ENCODE measurements at regions not wholly inside any gene's neighbourhood (a gene's known extent, or its start where the extent isn't known, plus 50 kb on each side); places are given as distances from the start of the nearest gene placed in this dataset.

DNA sequence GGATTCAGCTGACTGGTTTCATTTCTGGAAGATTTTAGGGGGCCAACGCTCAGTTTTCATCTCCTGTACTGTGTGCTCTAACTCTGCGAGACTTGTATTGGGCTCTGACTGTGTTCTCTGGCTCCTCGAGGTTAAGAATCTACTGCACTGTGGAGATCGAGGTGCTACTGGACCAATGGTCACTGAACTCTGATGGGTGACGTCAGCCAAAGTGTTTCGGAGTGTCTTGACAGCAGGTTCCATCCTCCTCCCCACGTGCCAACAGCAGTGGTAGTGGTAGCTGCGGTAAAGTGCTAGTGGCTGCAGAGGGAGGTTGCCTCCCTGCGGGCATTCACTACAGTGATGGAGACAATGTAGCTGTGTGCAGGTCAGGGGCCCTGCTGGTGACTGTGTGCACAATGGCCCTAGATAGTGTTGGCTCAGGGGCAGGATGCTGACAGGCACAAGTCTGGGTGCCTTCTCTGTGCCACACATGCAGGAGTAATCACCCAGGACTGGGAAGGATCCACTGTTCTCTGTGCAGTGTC, 705.7 kb upstream of the DDX18 start:
- intact Hi-C loops (cut with DNase I): no loop called here
- DNase-seq (no peak), ATAC-seq (ENCODE audit: poor library complexity) (no peak)

DNA sequence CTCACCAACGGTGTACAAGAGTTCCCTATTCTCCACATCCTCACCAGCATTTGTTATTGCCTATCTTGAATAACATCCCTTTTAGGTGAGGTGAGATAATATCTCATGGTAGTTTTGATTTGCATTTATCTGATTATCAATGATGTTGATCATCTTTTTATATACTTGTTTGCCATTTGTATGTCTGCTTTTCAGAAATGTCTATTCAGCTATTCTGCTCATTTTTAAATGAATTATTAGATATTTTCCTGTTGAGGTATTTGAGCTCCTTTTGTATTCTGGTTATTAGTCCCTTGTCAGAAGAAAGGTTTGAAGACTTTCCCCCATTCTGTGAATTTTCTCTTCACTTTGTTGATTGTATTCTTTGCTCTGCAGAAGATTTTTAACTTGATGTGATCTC, 695.5 kb upstream of the DDX18 start:
- ATAC-seq (ENCODE audit: poor library complexity) (no peak), DNase-seq (no peak)
- intact Hi-C loops (cut with DNase I): no loop called here

DNA sequence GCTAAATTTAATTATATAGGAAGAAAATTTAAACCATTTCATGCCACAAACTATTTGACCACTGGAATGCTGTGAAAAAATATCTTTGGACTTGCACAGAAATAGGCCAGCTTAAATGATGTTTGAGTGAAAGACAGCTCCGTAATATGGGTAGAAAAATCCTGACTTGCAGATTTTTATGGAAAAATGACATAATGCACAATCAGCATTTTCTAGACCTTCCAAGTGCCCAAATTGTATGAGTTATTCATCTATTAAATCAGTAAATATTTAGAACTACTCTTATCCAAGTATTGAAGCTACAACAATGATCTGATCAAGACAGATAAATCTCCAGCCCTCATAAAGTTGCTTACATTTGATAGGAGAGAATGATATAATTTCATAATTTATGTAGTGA, 691.1 kb upstream of the DDX18 start:
- ATAC-seq (ENCODE audit: poor library complexity): no peak
- intact Hi-C loops (cut with DNase I): no loop called here
- no peak for DNase-seq

DNA sequence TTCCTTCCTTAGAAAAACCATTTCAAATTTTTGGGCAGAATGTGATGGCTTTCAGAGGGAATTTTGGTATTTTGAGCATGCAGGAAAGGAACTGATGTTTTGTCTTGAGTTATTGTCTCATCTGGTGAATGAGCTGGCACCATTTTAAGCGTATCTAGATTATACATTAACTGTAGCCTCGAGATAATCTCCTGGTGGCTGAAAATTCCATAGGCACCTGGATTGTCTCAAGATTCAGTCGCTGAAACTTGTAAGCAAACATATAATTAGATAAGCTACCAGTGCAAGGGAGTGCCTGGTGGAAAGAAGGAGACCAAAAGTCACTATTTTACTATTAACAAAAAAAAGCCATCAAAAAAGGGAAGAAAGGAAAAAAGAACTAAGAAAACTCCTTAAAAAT, 687.8 kb upstream of the DDX18 start:
- DNase-seq (no peak), ATAC-seq (ENCODE audit: poor library complexity) (no peak)
- intact Hi-C loops (cut with DNase I): no loop called here

DNA sequence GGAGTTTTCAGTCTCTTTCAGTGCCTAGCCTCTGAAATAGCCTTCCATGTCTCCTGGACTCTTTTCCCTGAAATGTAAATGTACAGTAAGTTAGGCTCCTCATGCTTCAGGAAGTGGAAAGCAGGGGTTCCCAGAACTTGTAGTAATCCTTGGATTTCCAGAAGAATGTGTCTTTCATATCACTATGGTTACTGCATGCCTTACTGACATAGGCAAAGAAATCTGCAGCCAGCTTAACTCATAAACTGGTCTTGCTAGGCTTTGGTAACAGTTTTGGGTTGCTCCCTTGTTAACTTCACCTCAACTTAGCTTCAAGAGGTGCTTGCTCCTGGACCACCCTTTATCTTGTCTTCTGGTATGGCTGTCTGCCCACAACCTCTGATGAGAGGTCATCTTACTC, 686.8 kb upstream of the DDX18 start:
- no peak for DNase-seq
- intact Hi-C loops (cut with DNase I): no loop called here
- no peak for ATAC-seq (ENCODE audit: poor library complexity)

DNA sequence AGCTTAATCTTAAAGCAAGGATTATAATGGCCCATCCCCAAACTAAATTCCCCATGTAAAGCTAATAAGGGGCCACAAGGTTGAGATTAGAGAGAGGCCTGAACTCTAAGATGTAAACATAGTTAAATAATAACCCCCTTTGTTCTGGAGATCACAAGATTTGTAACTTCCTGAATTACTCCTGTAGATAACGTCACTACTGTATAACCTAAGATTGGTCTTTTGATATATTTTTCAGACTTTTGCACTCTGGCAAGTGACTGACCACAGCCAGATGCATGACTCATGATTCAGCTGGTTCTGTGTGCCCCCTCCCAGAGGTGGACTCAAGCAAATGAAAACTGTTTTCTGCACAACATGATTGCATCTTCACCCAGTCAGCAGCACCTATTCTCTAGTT, 686.0 kb upstream of the DDX18 start:
- intact Hi-C loops (cut with DNase I): no loop called here
- DNase-seq: no peak
- ATAC-seq (ENCODE audit: poor library complexity): no peak

DNA sequence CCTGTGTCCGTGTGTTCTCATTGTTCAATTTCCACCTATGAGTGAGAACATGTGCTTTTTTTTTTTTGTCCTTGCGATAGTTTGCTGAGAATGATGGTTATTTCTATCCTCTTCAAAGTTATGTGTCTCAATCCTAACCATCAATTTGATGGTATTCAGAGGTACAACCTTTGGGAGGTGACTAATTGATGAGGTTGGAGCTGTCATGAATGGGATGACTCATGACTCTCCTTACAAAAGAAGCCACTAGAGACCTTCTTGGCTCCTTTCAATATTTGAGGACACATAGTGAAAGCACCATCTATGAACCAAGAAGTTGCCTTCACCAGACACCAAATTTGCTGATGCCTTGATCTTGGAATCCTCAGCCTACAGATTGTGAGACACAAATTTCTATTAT, 677.1 kb upstream of the DDX18 start:
- intact Hi-C loops (cut with DNase I): no loop called here
- no peak for DNase-seq
- no peak for ATAC-seq (ENCODE audit: poor library complexity)

DNA sequence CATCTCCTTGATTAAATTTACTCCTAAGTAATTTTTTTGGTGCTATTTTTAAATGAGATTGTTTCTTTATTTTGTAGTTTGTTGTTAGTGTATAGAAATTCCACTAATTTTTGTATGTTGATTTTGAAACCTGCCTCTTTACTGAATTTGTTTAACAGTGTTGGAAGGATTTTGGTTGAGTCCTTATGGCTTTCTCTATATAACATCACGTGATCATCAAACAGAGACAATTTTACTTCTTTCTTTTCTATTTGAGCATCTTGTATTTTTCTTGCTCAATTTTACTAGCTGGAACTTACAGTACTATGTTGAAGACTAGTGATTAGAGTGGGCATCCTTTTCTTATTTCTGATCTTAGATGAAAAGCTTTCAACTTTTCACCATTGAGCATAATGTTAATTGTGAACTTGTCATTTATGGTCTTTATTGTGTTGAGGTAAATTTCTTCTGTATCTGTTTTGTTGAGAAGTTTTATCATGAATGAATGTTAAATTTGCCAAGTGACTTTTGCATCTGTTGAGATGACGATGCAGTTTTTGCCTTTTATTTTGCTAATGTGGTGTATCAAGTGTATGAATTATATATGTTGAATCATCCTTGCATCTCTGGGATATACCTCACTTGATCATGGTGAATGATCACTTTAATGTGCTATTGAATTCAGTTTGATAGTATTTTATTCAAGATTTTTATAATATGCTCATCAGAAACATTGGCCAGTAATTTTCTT, 645.3 kb upstream of the DDX18 start:
- DNase-seq: no peak
- no peak for ATAC-seq (ENCODE audit: poor library complexity)
- intact Hi-C loops (cut with DNase I): no loop called here

DNA sequence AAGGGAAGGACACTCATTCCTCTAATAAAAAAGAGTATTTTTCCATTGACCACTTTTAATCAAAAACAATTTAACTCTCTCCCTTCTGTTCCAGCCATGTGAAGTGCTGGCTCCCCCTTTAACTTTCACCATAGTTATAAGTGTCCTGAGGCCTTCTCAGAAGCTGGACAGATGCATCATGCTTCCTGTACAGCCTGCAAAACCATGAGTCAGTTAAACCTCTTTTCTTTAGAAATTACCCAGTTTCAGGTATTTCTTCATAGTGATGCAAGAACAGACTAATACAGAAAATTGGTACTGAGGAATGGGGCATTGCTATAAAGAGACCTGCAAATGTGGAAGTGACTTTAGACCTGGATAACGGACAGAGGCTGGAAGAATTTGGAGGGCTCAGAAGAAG, 643.6 kb upstream of the DDX18 start:
- intact Hi-C loops (cut with DNase I): no loop called here
- ATAC-seq (ENCODE audit: poor library complexity): no peak

DNA sequence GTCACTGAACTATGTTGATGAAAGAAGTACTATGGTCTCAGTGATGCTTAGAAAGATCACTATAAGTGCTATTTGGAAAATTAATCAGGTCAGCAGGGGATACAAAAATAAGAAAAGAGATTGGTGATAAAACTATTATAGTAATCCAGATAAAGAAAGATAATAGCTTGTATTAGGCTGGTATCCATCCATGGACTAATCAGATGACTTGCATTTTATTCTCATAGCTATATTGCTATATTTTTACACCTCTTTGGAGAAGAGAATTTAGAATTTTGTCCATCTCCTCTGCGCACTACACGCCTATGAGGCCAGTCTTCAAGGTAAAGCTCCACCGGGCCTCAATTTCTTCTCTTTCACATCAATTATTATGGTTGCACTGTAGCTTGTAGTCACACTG, 635.1 kb upstream of the DDX18 start:
- no peak for DNase-seq
- intact Hi-C loops (cut with DNase I): no loop called here
- ATAC-seq (ENCODE audit: poor library complexity): no peak

More for the DNA sequence above, 643.6 kb upstream of the DDX18 start:
- no peak for DNase-seq

DNA sequence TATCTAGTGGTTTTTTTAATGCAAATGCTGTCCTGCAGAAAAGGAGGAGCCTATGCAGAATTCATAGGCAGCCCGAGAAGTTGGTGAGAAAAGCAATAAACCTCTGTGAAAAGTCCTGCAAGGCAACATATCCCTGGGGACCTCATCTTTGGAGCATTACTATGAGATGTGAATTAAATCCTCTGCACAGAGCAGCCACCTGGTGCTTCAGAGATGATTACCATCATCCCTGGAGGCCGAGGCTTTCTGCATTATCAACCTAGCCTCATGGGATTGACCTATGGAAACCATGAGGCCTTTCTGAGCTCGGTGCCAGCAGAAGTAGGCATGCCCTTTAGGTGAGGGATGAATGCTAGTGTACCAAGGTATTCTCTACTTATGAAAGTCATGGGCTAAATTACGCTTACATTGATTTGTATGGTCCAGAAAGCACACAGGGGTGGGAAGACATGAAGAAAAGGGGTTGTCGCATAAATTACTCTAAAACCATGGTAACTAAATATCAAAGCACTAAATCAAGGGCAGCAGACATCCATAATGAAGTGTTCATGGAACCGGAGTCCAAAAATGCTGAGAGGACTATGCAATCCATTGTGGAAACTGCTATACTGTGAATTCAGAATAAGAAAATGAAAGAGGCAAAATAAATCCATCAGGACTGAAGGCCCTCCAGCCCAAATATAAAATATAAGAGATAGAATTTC, 623.5 kb upstream of the DDX18 start:
- ATAC-seq (ENCODE audit: poor library complexity): no peak
- no peak for DNase-seq
- intact Hi-C loops (cut with DNase I): no loop called here

DNA sequence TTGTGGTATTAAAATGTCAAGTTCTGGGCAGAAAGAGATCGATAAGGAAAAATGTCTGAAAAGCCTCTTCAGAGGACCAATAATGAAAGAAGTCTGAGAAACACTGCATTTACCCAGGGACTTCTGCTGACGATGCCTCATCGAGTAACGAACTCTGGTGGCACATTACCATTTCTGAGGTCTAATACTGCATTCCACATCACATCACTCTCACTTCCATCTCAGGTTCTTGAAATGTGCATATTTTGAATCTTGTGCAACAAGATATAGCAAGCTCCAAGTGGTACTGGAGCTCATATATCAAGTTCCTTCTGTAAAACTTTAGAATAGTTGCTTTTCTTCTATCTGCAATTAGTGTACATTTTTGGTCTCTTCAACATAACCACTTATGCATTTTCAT, 619.1 kb upstream of the DDX18 start:
- intact Hi-C loops (cut with DNase I): no loop called here
- DNase-seq (no peak), ATAC-seq (ENCODE audit: poor library complexity) (no peak)

DNA sequence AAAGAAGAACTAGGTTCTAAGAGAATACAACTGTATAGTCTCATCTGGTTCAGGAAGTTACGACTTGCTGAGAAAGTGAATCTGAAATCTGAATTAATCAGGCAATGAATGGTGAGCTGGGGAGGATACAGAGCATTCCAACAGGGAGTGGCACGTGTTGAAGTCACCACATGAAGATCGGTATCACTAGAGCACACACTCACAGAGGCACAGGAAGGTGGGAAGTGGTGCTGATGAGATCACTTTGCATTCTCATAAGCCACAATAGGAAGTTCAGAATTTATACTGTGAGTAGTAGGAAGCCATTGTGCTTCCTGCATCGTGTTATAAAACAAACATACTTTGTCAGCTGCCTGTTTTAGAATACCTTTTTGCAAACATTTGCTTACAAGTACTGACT, 615.0 kb upstream of the DDX18 start:
- ATAC-seq (ENCODE audit: poor library complexity) (no peak), DNase-seq (no peak)
- intact Hi-C loops (cut with DNase I): no loop called here

DNA sequence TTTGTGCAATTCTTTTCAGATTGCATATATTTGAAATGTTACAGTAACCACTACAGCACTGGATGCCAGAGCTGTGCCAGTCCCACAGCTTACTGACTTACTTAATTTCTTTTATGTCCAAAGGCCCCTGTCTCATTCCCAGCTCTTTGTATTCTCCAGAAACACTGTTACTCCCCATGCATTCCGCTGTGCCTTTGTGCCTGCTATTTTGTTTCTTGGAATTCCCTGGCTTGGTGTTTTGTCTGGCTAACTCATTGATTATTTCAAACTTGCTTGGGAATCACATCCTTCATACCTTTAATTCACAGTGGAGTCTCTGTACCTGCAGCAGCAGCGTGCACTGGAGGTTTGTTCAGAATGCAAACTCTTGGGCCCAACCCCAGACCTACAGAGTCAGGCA, 601.9 kb upstream of the DDX18 start:
- DNase-seq (no peak), ATAC-seq (ENCODE audit: poor library complexity) (no peak)
- intact Hi-C loops (cut with DNase I): no loop called here

DNA sequence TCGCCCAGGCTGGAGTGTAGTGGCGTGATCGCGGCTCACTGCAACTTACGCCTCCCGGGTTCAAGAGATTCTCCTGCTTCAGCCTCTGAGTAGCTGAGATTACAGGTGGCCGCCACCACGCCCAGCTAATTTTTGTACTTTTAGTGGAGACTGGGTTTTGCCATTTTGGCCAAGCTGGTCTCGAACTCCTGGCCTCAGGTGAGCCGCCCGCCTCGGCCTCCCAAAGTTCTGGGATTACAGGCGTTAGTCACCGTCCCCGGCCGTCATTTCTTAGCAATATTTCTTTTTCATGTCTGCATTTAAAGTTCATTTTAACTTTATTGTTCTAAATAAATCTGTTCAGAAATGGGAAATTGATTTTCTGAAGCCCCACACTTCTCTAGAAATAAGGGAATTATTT, 597.3 kb upstream of the DDX18 start:
- ATAC-seq (ENCODE audit: poor library complexity): no peak
- intact Hi-C loops (cut with DNase I): no loop called here
- DNase-seq: no peak

DNA sequence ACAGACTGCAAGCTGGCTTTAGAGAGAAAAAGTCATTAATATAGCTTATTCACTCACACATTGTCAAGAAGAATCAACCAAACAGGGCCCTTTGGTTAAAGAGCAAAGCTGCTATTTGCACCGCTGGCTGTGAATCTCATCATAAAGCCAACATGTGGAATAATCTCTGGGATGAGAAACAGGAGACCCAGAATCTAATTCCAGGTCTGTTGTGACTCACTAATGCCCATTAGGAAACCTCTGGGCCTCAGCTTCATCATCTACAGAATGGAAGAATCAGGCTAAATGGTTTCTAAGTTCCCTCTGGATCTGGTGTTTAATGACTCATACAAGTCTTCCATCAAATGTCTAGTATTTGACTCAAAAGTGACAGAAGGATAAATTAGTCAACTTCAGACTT, 591.7 kb upstream of the DDX18 start:
- intact Hi-C loops (cut with DNase I): no loop called here
- ATAC-seq (ENCODE audit: poor library complexity) (no peak), DNase-seq (no peak)

DNA sequence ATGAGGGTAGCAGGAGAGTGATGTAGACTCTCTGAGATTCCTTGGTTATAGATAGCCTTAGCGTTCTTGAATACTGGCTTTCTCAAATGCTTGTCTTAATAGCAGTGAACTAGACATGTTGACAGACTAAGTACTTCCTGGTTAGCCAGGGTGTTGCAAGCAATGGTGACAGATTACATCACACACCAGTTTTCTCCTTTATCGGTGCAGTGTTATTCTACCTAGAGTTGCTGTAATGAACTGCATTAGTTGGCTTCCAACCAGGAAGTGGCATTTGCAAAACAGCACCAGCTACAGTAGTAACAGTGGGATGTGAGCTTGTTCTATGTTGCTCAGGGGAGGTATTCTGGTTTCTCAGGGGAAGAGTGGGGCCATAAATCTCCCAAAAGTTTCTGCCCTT, 582.2 kb upstream of the DDX18 start:
- intact Hi-C loops (cut with DNase I): no loop called here
- DNase-seq: no peak
- ATAC-seq (ENCODE audit: poor library complexity): no peak

DNA sequence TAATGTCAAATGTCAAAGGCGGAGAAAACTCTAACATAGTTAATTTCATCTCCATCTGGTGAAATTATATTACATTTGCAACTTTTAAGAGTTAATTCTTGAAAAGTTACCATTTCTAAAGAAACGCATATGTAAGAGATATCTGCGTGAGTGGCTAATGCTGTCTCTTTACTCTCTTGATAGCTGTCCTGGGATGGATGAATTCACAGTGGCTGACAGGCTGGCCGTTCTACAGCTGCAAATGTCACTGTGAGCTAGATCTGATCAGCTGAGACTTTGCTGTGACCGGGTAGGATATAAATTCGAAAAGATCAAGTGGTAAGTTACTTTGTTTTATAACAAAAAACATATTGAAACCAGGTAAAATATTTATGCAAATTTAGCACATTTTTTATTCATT, 557.1 kb upstream of the DDX18 start:
- intact Hi-C loops (cut with DNase I): no loop called here
- no peak for DNase-seq
- no peak for ATAC-seq (ENCODE audit: poor library complexity)

DNA sequence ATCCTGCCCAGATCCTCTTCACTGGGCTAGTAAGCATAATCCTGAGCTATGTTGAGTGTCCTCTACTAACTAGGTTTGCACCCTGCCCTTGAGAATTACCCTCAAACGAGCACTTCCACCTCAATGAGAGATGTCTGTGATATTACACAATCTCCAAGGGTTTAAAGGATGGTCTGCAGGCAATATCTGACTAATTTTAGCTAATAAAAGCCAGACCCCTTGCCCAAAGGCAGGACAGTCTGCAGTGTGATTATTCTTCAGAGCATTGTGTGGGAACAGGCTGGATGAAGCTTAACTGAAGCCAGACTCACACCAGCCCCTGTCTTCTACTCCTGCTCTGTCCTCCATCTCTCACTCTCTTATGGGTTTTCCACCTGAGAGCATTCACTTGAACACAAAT, 544.9 kb upstream of the DDX18 start:
- ATAC-seq (ENCODE audit: poor library complexity) (no peak), DNase-seq (no peak)
- intact Hi-C loops (cut with DNase I): no loop called here

DNA sequence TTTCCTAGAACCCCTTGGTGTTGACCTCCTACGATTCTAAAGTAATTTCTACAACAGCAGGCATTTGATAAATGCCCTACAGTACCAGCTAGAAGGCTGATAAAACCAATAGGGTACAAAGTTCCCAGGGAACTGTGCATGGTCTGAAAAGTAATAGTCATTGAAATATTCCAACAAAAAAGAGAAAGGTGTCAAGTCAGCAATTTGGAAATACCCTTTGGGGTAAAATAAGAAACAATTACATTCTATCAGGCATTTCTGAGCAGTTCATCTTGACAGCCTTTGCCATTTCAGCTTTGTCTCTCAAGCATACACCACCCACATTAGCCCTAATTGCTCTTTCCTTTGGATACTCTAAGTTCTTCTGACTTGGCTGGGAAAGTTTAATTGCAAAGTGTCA, 542.9 kb upstream of the DDX18 start:
- intact Hi-C loops (cut with DNase I): no loop called here
- ATAC-seq (ENCODE audit: poor library complexity): no peak

More for the DNA sequence above, 542.9 kb upstream of the DDX18 start:
- DNase-seq: no peak
